Fibroblast of skin of abdomen (primary cell): ENCODE measurements at regions not wholly inside any gene's neighbourhood (a gene's known extent, or its start where the extent isn't known, plus 50 kb on each side); places are given as distances from the start of the nearest gene placed in this dataset.
"Not testable (repeated sequence)": the region's sequence is repeated elsewhere in the genome, so short reads cannot be mapped to it uniquely, and the experiment has no call there.

Source experiments
- DNase-seq: peaks from one replicate; pipeline ENCODE4 v3.0.0-alpha.2; 2013

DNA sequence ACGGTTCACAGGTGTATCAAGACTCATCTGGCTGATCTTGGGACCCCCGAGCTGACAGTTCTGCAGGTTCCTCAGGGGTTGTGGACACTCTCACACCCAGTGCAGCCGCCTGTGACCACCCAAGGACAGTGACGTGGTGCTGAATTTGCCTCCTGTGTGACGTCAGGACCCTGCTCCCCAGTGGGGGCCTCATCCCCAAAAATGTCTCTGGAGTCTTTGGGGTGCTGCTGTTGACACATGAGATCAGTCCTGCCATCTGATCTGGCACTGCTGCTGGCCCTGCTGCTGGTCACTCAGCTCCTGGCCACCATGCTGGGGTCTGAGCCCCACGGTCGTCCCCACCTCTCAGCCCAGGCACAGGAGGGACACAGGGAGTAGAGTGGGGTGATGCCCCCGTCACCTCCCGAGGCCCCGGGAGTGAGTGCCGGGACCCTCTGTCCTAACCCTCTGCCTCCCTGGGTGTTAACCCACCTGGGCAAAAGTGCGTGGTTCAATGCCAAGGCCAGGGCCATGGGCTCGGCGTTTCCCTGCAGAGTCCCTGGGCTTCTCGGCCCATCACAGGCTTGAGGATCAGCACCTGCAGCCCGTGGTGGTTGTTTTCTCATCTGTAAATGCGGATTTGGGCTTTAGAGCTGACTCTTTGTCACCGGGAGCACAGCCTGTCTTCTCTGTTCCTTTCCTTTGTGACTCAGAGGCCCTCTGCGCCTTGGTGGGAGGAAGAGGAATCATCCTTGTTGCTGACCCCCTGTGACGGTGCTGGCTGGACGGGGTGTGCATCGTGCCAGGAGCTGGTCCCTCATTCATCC, 366.0 kb upstream of the SFSWAP start:
- DNase-seq, result not testable (repeated sequence)

- no peak for DNase-seq
Measured at GRCh38 chr12:131345521-131346436, 365.1 kb upstream of the SFSWAP start.

DNA sequence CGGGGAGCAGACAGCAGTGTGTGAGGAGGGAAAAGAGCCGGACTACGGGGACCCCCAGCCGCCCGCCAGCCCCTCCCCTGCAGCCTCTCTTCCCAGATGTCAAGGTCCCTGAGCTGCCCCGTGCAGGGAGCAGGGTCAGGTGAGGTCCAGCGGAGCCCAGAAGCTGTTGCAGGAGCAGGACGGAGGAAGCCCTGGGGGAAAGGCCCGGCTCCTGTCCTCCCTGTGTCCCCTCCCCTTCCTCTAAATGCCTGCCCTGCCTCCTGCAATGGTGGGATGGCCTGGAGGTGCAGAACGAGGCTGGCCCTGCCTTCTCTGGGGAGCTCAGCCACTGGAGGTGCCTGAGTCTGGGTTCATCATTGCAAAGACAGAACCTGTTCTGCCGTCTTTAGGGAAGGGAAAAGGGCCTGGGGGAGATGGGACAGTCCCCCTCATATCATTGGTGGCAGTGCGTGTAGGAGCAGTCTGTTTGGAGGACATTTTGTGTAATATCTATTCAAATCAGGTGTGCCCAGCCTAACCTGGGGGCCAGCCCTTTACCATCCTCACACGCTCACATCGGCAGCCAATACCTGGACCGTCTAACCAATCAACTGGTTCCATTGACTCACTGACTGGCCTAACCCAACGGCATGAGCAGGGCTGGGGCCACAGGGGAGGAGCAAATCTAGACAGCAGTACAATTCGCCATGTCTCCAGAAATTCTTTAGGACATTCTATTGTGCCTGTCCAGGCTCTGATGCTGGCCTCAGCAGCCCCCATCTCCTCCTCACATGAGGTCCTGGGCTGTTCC, 364.1 kb upstream of the SFSWAP start:
- no peak for DNase-seq

GRCh38 chr12:131347345-131347714, 363.6 kb upstream of the SFSWAP start:
- DNase-seq, result no peak

- DNase-seq, result no peak
Measured at GRCh38 chr12:131347732-131348131, 363.2 kb upstream of the SFSWAP start.

- DNase-seq, result no peak
Measured at GRCh38 chr12:131348231-131348630, 362.7 kb upstream of the SFSWAP start.

- no peak for DNase-seq
Measured at GRCh38 chr12:131348646-131349045, 362.2 kb upstream of the SFSWAP start.

- DNase-seq, result no peak
Measured at GRCh38 chr12:131349397-131350127, 361.3 kb upstream of the SFSWAP start.

DNA sequence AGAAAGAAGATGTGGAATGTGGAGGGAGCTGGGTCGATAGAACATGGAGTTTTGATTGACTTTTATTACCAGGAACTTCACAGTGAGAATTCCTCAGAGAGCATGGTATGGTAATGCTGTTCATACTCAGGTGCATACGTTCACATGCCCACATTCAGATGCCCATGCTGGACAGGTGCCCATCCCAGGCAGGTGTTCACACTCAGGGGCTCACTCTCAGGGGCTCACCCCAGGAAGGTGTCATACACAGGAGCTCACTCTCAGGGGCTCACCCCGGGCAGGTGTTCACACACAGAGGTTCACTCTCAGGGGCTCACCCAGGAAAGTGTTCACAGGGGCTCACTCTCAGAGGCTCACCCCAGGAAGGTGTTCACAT, 360.0 kb upstream of the SFSWAP start:
- no peak for DNase-seq

DNA sequence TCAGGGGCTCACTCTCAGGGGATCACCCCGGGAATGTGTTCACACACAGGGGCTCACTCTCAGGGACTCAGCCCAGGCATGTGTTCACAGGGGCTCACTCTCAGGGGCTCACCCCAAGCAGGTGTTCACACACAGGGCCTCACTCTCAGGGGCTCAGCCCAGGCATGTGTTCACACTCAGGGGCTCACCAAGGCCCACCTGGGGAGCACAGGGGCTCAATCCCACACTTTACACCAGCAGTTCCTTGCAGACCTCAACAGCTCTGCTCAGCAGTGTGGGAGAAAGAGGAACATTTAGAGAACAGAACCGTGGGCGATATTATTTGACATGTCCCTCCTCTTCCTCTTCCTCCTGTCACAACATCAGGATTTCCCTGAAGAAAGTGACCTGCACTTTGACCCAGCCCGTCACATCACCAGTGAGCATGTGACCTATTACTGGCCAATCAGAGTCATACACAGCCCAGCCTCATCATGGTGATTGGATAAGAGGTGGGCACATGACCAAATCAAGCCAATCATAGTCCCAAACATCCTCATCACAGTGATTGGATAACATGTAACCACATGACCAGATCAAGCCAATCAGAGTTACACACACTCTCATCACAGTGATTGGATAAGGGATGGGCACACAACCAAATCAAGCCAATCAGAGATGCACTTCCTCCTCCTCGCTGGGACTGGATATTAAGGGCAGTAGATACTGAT, 359.4 kb upstream of the SFSWAP start:
- no peak for DNase-seq

DNA sequence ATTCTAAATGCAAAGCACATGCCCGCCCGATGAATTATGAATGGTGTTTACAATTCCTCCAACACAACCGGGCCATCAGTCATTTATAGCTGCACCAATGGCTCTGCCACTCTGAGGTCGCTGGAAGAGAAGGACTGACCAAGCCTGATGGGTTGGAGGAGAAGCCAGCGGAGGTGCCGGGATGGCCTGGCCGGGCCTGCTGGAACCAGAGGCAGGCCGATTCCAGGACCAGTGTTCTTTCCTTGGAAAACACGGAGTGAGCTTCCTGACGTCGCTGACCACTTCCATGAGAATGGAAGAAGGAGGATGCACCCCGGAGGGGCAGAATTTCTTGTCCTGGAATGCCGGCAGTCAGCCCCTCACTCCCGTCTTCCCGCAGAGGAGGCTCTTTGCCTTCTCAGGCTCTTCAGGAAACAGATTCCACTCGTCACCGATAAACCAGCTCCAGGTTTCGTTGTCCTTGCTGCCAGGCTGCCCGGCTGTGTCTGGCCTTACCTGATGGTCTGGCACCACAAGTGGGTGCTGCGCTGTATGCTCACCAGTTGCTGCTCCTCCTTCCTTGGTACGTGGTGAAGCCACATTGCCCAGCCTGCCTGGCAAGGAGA, 358.5 kb upstream of the SFSWAP start:
- DNase-seq, result no peak

GRCh38 chr12:131353376-131353775, 357.5 kb upstream of the SFSWAP start:
- no peak for DNase-seq

DNA sequence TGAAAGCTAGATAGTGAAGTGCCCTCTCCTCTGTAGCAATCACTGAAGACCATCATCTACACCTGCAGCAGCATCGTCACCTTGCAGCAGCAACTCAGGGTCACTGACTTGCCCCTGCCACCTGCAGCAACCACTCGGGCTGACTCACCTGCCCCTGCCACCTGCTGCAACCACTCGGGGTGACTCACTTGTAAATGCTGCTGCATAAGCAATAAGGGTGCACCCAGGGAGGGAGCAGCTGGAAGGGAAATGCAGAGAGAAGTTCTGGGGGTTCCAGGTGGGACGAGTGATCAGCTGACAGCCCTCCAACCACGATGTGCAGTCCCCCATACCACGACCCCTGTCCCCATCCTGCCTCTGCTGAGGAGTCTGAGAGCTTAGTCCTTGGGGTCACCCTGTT, 357.1 kb upstream of the SFSWAP start:
- DNase-seq, result no peak

- DNase-seq, result no peak
Measured at GRCh38 chr12:131355361-131356245, 355.3 kb upstream of the SFSWAP start.

GRCh38 chr12:131356485-131357184, 354.3 kb upstream of the SFSWAP start:
- no peak for DNase-seq

GRCh38 chr12:131357185-131357747, 353.6 kb upstream of the SFSWAP start:
- no peak for DNase-seq

GRCh38 chr12:131357920-131358319, 353.0 kb upstream of the SFSWAP start:
- DNase-seq, result no peak

DNA sequence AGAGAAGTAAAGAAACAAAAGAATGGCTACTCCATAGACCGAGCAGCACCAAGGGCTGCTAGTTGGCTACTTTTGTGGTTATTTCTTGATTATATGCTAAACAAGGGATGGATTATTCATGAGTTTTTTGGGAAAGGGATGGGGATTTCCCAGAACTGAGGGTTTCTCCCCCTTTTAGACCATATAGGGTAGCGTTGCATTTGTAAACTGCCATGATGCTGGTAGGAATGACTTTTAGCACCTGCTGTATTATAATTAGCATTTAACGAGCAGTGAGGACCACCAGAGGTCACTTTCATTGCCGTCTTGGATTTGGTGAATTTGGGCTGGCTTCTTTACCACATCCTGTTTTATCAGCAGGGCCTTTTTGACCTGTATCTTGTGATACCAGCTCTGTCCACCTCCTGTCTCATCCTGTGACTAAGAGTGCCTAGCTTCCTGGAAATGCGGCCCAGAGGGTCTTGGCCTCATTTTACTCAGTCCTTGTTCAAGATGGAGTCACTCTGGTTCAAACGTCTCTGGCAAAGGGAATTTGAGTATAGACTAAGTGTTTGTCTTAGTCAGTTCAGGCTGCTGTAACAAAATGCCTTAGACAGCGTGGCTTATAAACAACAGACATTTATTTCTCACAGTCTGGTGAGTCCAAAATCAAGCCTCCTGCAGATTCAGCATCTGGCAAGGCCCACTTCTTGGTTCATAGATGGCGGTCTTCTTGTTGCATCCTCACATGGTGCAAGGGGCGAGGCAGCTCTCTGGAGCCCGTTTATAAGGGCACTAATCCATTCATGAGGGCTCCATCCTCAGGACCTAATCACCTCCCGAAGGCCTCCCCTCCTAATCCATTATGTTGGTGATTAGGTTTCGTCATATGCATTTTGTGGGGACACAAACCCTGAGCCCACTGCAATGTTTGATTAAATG, 348.3 kb upstream of the SFSWAP start:
- no peak for DNase-seq
